T-helper 9 cell (primary cell): ENCODE measurements at regions not wholly inside any gene's neighbourhood (a gene's known extent, or its start where the extent isn't known, plus 50 kb on each side); places are given as distances from the start of the nearest gene placed in this dataset.

Experiments used
- DNase-seq: peaks from one replicate; pipeline ENCODE4 v3.0.0-alpha.2; 2020

DNA sequence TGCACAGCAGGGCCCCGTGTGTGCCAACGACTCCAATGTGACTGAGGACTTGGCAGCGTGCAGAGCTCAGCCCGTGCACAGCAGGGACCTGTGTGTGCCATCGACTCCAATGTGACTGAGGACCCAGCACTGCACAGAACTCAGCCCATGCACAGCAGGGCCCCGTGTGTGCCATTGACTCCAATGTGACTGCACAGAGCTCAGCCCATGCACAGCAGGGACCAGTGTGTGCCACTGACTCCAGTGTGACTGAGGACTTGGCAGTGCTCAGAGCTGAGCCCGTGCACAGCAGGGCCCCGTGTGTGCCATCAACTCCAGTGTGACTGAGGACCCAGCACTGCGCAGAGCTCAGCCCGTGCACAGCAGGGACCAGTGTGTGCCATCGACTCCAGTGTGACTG lies 347.8 kb upstream of the B3GAT1 start:
- no peak for DNase-seq

DNA sequence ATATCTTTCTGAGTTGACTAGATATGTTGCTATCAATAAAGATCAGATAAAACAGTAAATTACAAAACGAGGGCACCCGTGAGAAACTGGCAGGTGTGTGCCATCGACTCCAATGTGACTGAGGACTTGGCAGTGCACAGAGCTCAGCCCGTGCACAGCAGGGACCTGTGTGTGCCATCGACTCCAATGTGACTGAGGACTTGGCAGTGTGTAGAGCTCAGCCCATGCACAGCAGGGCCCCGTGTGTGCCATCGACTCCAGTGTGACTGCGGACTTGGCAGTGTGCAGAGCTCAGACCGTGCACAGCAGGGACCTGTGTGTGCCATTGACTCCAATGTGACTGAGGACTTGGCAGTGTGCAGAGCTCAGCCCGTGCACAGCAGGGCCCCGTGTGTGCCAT lies 347.2 kb upstream of the B3GAT1 start:
- DNase-seq, result no peak

DNA sequence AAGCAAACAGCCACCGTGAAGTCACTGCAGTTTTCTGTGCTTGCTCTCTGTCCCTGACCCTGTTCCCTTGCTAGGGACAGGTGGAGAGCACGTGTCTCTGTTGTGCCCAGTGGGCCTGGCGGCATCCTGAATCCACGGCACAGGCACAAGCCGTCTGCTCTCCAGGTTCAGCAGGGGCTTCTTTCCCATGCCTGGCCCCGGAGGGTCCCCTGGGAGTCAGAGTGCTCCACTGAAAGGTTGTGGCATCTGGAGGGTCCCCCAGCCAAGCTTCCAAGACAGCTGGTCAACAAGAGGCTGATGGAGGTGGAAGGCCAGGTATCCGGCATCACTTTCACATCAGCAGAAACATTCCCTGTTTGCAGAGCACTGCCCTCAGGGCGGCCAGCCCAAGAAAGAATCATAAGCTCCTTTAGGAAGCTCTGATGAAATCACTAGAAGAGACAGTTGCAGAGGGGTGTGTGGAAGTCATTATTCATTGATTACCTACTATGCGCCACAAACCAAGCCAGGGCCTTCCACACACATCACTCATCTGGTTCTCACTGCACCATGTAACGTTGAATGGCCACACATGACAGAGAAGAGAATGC lies 346.4 kb upstream of the B3GAT1 start:
- DNase-seq, result no peak

DNA sequence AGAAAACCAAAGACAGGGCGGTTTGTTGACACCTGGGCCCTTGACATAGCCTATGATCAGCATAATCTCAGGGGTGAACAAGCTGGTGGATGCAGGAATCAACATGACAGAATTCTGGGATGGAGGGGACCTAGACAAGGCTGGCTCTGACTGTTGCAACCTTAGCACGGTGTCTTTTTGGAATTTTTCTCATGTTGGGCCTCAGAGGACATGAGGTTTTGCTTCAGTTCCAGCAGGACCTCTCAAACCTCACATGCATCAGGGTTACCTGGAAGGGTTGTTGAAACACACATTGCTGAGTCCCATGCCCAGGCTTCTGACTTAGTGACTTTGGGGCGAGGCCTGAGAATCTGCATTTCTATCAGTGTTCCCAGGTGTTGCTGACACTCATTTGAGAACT lies 345.6 kb upstream of the B3GAT1 start:
- DNase-seq, result no peak

DNA sequence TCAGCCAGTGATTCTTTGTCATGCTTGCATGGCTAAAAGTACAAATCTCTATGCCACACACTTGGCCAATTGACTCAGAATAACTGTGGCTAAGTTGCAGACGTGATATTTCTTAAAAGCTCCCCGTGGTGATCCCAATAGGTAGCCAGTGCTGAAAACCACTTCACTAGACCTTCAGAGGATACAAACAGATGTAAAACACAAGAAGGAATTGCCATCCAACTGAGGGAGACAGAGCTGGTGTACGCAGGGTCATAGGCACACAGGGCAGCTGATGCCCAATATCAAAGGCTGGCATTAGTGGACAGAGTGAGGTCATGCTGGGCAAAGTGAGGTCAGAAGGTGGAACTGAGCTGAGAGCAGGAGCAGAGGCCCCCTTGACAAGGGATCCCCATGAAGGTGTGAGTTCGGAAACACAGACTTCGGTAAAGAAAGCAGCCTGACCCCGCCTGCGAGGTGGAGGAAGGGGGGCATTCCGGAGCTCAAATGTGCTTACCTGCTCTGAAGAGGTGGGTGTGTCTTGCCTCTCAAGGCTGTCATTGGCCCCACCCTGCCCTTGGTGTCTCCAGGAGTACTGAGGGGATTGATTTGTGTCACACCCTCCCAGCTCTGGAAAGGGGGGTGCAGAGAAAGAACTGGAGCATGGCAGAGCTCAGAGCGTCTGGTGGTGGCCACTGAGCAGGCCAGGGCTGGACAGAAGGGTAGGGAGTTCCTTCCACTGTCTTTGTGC lies 344.9 kb upstream of the B3GAT1 start:
- no peak for DNase-seq

DNA sequence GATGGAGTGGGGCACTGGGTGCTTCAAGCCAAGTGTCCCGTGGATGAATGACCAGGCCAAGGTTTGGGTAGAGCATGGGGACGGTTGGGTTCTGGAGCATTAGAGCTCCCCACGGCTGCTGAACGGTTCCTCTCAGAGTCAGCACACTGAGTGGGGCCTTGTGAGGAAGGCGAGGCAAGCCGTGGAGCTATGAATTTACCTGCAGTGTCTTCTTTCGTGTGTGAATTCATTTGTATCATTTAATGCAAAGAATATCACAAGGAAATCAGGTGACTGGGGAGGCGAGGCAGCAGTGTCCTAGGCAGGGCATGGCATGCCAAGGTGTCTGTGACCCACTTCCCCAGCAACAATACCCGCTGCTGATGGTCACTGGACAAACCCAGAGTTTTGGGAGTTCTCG lies 343.5 kb upstream of the B3GAT1 start:
- DNase-seq, result no peak

DNA sequence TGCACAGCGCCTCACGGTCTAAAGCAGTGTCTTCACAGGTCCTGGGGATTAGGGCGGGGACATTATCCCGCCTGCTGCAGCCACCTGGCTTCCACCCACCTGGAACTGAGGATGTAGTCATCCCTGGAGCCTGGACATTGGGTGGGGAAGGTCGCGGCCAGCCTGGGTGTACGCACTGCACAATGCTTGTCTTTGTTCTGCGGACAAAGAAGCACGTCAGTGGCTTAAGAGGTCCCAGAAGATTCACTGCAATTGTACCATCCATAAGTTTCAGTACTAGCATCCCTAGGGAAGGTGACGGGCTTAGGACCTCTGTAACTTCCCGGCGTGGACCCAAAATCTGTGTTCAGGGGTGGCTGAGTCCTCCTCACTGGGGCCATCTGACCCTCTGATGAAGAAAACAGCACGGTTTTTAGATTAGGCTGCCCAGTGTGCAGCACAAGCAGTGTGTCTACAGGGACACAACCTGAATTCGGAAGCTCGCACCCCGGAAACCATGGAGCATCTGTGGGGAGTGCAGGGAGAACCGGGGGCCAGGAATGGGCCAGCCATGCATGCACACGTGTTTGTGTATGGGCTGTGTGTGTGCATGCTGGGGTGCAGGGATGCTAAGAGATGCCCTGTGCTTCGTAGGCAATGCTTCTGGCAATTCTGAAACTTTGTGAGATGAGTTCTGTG lies 342.6 kb upstream of the B3GAT1 start:
- DNase-seq, result no peak

DNA sequence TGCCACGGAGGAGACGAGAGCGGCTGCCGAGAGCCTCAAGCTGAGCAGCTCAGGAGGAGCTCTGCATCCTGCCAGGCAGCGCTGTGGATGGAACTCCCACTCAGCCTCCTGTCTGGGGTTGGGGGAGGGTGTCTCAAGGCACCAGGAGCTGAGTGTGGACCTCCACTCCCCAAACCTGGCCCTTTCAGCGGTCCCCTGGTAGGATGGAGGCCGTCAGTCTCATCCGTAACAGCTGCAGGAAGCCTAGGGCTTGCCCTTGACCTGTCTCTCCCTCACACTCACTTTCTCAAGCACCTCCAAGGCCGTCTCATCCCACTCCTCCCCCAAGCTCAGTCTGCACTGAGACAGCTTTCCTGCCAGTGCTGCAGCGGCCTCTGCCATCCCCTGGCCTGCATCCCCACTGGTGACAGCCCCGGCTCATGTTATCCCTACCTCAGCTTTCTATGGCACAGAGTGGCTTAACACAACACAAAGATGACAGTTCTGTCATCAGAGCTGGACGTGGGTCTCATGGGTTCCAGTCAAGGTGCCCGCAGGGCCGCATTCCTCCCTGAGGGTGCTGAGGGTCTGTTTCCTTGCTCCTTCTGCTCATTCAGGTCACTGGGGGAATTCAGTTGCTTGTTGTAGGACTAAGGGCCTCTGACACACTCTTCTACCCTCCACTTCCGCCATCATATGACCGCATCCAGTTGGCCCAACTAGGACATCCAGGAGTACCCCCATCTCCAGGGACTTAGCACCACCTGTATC lies 341.9 kb upstream of the B3GAT1 start:
- DNase-seq, result no peak

DNA sequence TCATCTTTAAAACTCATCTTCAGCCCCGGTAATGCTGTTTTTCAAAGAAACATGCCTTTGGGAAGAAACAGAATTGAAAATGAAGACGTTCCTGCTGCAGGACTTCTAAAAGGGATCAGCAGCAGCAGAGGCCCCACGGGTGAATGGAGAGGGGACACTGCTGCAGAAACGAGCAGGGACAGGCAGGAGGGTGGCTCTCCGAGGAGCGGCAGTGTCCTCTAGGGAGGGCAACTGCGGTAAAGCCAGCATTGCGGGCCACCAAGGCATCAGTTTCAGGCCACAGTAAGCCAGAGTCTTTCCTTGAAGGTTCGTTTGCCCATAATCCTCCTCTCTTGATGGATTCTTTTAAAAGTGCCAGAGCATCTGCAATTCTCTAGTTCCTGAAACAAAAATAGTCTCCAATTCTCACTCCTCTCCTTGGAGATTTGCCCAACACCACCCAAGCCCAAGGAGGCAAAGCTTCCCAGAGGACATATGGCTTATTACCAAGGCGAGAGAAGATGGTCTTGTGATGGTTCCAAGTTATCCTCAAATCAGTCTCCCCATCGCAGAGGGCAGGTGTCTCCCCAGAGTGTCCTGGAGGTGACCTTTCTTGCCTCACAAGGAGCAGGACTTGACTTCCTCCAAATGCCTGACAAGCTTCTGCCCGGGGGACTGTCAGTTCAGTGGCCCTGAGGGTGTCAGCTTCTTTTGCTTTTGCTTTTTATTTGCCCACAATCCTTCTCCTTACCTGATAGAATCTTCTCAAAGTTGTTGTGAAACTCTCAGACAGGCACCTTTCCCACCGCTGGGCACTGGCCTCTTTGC lies 341.1 kb upstream of the B3GAT1 start:
- DNase-seq, result no peak

DNA sequence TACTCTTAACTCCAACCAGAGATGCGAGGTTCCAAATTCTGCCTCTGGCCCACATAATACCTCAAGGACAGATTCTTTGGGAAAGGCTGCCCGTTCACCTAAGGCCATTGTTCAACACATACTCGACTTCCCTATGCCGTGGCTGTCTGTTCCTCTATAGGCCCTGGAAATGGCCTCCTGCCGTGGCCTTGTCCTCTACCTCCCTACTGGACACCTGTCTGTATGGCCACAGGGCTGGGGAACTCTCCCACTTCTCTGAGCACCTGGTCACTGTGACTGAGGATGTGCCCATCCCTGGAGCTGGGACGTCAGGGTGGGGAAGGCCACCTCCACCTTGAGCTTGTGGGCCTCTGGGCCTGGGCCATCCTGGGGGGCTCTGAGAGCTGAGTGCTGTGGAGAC lies 340.5 kb upstream of the B3GAT1 start:
- no peak for DNase-seq

DNA sequence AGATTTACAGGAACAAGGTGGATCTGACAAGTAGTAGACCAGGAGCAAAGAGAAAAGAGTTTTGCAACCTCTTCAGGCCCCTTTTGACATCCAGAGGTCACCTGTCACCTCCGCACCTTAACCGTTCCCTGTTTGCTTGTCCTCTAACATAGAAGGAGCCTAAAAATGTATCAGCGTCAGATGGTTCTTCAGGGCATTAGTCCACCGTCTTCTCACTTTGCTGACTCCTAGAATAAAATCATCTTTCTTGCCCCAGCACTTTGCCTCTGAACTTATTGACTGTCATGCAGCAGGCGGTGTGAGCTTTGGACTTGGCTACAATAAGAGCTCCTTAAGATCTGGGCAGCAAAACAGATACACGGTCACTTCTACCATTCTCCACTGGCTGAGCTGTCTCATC lies 339.7 kb upstream of the B3GAT1 start:
- DNase-seq, result no peak

DNA sequence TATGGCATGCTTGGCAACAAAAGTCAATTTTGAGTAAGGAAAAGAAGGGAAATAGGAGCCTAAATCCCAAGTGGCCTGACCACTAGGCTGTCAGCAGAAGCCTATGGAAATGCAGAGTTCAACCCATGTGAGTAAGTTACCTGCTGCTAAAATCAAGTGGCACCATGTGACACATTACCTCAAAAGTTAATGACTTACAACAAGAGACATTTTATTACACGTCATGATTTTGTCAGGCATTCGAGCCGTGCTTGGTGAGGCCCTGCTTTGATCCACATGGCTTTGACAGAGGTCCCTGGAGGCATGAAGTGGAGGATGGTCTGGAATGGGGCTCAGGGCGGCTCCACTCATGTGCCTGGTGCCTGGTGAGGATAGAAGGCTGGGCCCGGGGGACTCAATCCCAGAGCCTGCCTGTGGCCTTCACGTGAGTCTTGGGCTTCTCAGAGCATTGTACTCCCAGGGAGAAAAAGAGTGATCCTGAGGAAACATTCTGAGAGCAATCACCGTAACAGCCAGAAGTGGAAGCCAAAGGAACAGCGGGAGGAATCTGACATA lies 339.1 kb upstream of the B3GAT1 start:
- DNase-seq, result no peak

DNA sequence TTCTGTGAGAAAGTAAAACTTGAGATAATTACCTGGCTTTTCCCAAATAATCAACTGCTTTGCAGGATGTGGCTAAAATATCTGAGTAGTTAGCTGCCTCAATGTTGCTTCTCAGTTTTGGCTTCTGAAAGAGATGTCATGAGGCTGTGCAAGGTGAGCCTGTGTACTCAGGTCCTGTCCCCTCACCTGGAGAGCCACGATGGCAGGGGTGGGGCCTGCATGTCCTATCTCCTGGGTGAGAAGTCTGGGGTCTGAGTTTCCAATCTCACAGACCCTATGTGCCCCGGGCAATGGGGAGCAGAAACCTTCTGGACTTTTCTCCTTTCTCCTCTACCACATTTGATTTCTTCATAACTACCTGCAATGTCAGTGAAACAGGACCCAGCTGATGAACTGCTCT lies 338.6 kb upstream of the B3GAT1 start:
- no peak for DNase-seq

DNA sequence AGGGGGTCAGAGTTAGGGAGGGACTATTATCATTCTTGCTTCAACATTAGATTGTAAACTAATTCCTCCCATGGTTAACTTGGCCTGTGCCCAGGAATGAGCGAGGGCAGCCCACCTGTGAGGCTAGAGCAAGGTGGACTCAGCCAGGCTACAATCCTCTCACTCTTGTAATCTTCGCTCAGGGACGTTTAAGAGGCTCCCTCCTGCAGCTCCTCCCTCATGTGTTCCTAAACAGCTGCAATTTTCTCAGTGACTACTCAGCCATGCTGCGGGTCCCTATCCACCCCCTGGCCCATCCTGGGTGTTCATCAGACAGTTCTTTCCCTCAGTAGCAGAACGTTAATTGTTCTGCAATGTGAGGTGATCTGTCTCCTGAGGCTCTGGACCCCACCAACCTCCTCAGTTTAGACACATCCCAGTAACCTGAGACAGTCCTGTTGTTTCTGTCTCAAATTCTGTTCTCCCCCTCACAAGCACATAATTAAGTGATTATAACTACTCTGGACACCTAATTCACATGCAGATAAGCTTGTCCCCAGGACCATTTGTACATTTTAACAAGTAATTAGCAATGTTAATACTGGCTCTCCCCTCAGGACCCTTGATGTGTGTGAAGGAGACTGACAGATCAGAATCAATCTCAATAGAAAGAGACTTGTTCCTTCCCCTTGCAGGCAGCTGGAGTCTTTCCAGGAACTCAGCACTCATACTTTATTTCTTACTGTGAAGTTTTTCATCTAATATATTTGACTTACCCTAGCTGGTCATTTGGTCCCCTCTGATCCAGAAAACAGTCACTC lies 337.2 kb upstream of the B3GAT1 start:
- no peak for DNase-seq

DNA sequence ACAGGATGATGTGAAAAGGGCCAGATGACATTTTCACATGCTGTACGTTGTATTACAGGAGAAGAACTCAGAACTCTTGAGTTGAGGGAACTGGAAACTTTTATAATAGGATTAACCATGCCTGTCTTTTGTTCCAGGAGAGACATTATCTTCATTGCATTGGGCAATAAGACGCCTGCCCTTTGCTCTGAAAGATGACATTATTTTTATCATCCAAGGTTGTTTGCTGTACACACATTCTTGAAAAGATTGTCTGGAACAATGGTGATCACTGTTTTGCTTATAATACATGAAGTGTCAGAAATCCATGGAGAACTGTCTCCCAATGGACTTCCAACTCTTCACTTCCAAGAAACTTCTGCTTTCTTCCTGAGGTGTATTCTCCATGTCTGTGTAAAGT lies 334.6 kb upstream of the B3GAT1 start:
- no peak for DNase-seq

DNA sequence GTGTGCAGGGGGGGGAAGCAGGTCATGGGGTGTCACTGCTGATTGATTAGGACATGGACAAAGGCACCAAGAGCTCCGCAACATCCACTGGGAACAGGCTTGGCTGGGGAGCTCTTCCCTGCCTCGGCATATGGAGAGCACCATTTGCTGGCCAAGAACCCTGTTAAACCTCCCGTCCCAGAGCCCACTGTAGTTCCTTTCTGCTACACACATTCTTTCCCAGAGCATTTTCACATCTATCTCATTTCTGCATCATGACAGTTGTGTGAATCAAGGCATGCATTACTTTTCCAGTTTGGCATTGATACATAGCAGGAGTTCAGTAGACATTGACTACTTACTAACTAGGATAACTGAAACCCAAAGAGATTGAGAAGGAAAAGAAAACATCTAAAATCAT lies 333.4 kb upstream of the B3GAT1 start:
- no peak for DNase-seq

DNA sequence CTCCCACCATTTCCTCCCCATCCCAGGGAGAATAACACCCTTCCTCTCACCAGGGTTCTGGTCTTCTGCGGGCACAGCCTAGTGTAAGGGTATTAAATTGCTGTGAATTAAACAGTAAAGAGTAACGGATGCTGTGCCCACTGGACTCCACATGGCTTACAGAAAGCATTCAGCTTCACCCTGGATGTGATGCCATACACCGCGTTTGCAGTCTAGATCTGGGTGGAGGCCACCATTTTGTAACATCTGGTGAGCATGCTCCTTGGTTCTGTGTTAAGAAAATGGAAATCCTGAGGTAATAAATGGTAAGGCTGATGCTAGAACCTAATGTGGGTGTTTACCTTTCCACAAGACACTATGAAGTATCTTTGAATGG lies 331.8 kb upstream of the B3GAT1 start:
- no peak for DNase-seq

DNA sequence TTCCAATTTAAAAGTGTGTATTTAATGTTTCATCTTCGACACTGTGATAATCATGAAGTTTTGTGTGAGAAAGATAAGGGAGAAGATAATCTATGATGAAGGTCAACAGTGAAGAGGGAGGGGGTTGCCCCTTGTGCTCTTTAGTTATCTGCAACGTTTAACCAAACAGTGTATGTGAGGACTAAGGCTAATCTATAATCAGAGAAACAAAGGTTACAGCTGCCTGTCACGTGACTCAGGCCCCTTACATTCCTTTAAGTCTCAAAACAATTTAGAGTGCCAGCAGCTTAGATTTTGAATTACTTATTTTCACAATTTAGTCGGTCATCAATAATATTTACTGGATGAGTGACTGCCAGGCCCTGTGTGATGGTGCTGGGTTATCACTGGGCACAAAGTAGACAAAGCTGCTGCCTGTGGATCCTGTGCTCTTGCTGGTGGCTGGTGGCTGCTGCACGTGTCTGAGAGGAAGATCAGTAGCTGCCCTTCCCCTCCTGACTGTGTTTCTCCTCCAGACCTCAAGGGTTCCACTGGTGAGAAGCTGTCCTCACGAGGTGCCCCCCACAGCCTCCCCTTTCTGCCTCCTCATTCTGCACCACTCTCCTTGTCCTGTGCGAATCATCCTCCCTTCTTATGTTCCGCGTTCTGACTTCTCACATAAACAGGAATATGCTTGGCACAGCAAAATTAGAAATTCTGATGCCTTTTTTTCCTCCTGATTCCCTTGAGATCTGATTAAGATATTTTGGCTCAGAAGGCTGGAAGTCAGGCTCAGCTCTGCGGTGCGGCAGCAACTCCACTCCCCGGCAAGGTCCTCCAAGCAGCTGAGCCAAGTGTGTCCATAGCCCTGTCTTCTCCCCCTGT lies 331.1 kb upstream of the B3GAT1 start:
- DNase-seq, result no peak

DNA sequence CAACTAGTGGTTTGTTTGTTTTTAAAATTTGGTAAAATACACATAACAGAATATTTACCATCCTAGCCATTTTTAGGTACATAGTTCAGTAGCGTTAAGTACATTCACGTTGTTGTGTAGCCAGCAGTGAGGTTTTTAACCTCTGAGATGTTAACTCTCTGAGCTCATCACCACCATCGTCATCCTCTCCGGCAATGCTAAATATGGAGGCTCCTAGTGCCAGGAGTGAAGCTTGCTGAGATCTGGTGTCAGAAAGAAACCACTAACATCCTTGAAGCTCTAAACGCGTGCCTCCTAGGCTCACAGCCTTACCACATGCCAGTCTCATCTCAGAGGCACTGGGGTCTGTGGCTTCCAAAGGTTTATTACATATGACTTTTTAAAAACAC lies 330.2 kb upstream of the B3GAT1 start:
- DNase-seq, result no peak

DNA sequence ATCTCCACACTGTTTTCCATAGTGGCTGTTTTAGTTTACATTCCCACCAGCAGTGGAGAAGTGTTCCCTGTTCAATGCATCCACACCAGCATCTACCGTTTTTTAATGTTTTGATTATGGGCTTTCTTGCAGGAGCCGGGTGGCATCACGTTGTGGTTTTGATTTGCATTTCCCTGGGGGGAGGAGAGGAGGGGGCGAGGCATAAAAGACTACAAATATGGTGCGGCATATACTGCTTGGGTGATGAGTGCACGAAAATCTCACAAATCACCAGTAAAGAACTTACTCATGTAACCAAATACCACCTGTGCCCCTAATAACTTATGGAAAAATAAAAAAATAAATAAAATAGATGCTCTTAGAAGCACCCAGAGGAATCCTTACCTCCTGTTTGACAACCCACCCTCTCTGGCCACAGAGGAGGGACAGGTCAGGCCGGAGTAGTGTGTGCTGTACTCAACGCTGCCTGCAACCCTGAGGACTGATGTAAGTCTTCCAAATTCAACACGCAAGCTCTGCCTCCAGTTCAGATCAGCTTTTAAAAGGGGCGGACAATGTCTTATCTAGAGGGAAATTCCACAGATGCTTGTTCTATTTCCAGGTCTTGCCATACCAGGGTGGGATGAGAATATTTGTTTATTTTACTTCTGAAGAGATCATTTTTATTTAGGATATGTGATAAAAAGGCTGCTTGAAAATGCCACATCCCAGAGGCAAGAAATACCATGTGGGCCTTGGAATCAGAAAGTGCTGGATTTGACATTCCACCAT lies 329.6 kb upstream of the B3GAT1 start:
- no peak for DNase-seq
